NCI-H2081 (cell line): ENCODE measurements at regions not wholly inside any gene's neighbourhood (a gene's known extent, or its start where the extent isn't known, plus 50 kb on each side); places are given as distances from the start of the nearest gene placed in this dataset.
"Not testable (repeated sequence)": the region's sequence is repeated elsewhere in the genome, so short reads cannot be mapped to it uniquely, and the experiment has no call there.

ENCODE experiments used
- DNase-seq, 2 experiments: peaks; one replicate each; lab custom pipeline; 2025; lab: John Stamatoyannopoulos, UW

DNA sequence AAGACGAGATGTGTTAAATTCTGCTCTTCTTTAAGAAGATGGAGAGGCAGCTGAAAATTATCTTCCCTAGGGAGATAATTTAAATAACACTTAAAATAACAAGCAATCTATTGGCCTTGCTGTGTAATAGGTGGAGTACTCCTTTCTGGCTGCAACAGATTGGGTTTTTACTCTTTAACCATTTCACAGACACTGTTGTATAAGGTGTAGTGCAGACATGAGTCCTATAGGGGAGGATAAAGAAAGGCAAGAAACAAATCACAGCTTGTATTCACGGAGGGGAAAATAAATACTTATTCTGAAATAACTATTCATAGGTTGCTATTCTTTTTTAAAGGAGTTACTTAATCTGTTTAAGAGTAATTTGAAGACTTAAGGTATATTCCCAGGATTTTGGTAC is 252.0 kb downstream of the ZPLD1 start:
- DNase-seq, result no peak

DNA sequence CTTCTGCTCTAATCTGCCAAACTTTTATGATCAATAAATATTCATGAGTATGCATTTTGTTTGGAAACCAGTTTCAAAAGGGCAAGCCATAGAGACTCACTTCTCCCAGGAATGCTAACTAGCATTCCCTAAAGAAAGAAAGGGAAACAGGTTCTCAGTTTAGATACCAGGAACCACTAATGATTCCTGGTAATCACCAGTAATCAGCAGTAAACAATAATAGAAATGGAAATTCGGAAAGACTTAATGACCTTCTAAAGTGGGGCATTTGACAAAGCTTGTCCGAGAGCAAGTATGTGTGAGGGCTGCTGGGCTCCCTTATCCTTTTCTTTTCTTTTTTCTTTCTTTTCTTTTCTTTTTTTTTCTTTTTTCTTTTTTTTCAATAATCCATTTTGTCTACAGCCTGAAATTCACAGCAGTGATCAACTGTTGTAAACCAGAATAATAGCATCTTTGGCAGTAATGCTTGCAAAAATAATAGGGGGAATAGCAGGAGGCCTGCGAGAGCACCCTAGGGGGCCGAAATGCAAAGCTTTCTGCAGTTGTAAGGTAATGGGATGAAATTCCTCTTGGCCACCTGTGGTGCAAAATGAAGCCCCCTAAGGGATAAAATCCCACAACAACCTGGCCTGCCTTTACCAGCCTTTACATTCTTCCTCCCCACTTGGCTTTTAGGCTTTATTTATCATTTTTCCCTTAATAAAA is 253.2 kb downstream of the ZPLD1 start:
- DNase-seq, result peak; percentile 7 to 71

DNA sequence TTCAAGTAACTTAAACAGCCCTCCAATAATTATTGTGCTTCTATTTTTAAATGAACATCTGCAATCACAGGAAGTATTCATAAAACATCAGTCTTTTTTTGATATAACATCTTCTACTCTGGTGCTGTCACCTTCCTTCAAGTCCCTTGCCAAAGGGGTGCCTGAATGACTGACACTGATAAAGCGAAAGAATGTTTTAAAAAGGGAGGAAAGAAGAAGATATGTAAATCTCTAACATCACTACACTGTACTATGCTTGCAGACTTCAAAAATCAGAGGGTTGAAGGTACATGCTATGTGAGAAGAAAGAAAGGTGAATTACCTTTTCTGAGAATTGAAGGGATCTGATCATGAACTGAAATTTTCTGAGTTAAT is 253.7 kb downstream of the ZPLD1 start:
- DNase-seq, result no peak

DNA sequence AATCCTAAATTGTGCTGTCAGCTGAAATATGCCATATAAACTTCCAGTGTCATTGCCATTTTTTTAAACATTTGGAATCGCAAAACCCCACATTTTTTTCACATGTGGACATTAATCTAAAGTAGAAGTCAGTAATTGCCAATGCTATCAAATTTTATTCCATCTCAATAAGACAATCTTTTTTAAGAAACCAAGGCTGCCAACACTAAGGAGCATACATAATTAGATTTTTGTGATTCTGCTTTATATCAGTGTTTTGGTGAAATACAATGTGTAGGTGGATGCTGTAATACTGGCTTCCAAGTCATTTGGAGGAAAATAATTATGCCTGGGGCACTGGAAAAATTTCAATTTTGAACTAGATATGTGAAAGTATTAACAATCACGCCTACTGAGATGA is 256.7 kb downstream of the ZPLD1 start:
- no peak for DNase-seq

DNA sequence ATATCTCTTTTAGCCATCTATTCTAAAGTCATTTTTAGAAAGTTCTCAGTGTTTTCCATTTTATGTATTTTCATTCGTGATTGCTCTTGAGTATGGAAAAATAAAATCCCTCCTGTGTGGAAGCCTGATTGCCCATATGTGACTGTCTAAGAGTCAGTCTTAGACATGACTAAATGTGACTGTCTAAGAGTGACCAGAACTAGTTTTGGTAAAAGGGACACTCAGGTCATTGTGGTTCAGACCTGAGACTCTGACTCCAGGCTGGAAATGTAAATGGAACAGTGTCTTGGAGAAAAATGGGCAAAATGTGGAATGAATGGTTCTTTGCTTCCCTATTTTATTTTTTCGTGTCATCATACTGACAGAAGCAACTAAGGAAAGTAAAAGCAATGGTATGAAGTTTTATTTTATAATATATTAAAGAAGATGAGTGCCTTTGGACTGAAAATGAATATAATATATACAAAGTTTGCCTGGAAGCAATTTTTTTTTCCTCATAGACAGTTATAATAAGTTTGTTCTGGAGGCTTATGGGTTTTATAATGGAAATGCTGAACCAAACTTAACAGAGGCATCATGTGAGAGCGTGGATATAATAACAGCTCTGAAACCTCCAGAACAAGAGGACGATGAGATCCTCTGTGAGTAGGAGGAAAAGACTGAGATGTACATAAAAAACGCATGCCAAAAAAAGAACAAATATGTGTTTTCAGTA is 264.4 kb downstream of the ZPLD1 start:
- DNase-seq, result no peak

DNA sequence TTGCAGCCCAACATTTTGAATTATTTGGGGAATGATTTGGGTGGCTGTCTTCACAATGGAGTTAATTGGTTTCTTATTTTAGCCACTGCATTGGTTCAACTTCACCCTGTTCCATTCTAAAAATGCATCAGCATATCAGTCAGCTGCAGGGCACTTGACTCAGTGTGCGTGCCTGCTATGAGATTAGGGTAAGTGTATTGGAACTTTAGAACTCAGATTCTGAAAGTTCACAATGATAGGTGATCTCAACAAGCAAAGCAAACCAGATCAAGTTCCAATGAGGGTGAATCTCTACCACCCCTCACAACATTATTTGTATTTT is 265.0 kb downstream of the ZPLD1 start:
- DNase-seq, result no peak

DNA sequence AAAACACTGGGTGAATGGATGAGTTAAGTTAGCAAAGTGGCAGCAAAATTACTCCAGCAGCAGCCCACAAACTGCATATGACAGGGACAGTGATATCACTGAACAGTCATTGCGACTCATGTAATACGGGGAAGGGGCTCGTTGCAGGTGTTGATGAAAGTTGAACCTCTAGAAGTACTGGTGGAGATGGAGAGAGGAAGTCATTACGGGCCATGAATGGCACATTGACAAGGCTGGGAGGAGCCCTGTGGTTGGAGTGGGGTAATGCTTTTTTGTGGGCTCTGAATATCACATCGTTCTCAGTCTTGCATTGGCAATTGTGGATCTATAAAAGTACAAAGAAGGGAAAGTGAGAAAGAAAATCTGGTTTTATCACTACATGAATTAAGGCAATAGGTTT is 278.1 kb downstream of the ZPLD1 start:
- DNase-seq, result no peak

DNA sequence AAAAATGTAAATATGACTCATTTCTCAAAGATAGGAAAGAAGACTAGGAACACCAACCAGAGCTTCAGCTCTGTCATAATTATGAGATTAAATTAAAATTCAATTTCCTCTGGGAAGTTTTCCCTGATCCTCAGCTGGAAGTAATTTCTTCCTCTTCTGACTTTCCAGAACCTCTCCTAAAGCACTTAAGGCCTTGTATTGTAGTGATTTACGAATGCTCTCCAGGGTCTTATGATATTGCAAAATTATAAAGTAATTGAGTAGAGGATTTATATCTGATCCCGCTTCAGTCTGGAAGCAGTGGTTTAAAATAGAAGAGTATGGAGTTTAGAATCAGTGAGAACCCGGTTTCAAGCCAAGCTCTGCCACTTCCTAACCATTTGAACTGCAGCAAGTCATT is 279.8 kb downstream of the ZPLD1 start:
- no peak for DNase-seq

DNA sequence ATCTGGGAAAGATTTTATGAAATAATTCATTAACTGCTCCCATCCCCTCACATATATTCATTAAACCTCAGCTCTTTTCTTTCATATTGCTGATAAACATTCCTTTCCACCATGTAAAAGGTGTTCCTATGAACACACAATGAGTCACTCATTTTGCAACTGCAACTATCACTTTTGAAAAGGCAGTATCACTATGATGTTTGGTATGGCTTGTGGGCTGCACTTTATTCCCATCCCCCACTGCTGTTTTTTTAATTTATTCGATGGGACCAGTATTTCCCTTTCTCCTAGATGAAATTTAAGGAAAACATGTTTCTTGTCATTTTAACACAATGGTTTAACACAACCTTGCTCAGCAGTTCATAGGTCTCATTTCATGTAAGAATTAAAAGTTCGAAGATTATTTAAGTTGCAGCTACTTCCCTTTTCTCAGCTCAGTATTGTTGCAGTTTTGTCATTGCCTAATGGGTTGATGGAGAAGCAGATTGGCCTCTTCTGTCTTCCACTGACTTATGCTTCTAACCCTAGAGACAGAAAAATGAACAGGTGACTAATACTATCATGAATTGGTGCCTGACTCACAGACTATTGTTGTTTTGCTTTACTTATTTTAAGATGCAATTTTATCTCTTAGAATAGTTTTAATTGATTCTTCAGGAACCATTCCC is 280.3 kb downstream of the ZPLD1 start:
- DNase-seq, result no peak

DNA sequence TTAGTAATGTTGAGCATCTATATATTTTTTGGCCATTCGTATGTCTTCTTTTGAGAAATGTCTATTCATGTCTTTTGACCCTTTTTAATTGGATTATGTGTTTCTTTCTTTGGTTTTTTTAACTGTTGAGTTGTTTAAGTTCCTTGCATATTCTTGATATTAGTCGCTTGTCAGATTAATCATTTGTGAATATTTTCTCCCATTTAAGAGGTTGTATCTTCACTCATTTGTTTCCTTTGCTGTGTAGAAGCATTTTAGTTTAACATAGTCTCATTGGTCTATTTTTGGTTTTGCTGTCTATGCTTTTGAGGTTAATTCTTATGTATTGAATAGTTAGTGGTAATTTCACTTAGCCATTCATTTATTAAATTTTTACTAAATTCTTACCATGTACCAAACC is 283.8 kb downstream of the ZPLD1 start:
- no peak for DNase-seq

DNA sequence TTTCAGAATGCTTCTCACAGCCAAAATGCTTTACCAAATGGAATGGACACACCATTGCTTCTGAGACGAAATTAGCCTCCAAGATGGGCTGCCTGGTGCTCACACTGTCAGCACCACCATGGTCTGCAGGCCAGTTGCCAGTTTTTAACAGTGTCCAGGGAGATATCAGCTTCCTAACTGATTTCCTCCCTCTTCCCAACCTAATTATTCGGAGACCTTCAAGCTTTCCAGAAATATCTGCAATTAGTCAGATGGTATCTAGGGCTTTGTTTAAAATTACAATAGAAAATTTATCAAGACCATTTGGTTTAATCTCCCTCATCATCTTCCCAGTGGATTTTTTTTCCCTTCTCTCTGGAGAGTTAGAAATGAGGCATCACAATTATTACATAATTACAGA is 287.5 kb downstream of the ZPLD1 start:
- DNase-seq, result no peak

DNA sequence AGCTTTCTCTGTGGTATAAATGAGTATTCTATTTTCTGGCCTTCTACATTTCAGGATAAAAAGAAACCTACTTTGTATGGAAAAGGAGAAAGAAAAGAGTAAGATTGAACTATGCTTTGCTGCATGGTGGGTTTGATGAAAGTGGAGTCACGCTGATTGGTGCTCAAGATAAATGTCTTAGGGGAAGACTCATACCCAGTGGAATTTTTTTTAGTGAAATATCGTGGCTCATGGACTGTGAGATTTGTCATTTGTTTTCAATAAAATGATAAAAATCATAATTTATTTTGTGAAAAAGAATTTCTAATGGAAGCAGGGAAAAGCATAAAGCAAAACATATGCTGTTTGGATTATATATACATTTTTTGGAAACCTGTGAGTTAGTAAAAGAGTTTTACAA is 292.5 kb downstream of the ZPLD1 start:
- DNase-seq, result no peak

DNA sequence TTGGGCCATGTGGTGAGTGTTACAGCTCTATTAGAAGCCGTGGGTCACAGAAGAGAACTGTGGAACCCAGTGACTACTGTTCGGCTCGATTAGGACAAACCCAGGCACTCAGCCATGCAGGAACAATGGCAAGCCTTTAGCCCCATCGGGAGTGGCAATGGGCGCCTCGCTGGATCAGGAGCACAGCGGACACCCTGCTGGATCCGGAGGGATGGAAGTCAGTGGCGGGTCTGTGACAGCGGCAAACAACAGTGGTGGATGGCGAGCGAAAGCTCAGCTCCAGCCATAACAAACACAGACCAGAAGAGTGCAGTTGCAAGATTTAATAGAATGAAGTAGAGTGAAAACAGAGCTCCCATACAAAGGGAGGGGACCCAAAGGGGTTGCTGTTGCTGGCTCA is 297.8 kb downstream of the ZPLD1 start:
- DNase-seq, result not testable (repeated sequence)

DNA sequence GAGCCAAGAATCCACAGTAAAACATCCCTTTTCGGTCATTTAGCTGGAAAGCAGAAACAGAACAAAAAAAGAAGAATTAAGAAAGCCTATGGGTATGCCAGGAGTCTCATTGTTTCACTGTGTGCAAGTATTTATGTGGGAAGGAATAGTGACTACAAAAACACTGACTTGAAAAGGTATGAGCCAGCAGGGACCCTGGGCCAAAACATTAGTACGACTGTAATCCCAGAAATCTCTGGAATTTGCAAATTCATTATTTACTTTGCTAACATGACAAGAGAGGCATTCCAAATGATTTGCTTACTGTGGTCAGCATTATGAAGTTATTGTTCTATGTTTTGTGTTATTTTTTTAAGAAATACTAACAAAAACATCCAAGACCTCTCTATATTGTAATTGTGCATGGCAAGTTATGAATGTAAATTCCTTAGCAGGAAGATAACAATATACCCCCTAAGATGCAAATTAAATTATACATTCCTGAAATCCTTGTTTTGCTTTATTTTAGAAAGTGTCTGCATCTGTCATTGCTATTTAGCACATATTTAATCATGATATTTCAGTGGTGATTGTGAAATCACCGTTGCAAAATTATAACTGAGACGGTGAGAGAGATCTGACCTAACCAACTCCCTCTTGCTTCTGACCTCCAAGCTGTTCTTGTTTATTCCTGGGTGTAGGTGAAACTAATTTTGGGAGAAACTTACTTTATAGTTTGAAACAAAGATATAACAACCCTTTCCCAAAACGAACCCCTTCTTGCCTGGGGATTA is 299.2 kb downstream of the ZPLD1 start:
- no peak for DNase-seq

DNA sequence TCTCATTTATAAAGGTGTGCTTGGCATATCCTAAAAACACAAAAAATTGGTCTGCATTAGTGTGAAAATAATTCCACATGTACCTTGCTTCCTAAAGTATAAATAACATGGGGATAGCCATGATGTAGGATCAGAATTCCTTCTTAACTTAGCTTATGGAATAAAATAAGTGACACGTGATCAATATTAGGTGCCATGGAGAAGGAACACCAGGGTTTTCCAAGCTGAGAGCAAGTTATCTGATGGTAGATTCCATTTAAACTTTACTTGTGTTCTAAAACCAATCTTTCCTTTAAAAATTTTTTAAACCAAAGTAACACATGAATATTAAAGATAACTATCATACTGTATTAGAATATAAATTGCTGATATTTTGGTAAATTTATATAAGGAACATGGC is 300.5 kb downstream of the ZPLD1 start:
- DNase-seq, result no peak

DNA sequence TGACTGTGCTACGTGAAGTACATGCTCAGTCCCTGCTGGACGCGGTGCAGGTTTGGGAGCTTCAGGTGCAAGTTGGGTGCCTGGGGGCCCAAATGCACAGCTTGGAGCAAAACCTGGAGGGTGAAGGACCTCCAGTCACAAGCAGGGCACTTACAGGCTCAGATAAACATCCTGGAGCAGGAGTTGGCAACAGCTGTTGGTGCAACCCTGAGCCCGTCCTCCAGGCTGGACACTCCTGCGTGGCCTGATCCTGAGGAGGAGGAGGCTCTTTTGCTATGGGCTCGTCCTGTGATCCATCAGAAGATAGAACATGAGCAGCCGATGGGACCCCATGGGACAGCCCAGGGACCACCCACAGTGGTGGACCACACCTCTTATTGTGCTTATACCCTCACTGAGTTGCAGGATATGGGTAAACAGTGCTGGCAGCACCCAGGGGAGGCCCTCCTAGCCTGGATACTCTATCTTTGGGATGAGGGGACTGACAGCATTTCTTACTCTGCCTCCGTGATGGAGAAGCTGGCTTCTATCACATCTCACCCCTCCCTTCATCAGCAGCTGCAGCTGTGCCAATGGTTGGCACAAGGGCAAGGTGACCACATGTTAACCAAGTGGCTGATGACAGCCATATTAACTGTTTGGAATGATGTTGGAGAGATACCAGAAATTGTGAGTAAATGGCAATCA is 301.6 kb downstream of the ZPLD1 start:
- DNase-seq, result no peak

DNA sequence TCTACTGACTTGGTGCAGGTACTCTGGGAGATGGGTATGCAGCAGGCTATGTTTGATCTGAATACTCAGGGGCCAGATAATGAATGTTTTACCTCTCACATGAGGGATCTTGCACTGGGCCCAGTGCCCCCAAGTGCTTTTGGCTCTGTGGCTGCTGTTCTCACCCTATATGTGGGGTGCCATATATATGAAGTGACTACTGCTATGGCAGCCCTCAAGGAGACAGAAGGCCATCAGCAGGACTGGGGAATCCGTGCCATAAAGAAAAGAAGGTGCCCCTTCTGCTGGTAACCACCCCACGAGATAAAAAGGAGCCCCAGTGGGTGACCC is 302.1 kb downstream of the ZPLD1 start:
- no peak for DNase-seq

DNA sequence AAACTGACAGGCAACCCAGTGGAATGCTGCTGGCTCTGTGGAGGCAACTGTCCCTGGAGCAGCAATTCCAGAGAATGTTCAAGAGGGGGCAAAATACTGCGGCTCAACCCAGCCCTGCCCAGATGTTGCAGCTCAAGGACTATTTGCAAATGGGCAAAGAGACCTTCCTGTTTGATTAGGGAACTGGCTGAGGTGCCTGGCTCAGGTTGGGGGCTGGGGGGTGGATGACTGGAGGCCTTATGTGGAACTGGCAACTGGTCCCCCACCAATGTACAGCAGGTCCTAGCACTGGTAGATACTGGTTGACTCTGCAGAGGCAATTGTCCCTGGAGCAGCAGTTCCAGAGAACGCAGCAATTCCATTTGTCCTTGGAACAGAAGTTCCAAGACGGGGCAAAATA is 302.5 kb downstream of the ZPLD1 start:
- DNase-seq, result no peak

DNA sequence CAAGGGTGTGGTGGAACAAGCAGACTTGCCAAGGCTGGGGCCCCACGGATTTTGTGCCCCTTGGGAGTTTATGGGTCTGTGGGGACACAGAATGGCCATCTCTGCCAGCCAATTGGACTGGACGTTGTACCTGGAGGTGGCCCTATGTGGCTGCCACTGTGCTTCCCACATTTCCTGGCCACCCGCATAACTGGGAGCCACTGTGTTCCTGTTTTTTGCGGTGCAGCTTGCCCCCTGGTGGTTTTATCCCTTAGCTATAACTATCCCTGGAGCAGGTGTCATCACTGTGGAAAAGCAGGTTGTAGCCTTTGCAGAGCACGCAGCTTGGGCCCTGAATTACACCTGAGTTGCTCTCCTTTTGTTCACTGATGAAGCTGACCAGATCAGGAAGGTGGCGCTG is 306.3 kb downstream of the ZPLD1 start:
- DNase-seq, result no peak

DNA sequence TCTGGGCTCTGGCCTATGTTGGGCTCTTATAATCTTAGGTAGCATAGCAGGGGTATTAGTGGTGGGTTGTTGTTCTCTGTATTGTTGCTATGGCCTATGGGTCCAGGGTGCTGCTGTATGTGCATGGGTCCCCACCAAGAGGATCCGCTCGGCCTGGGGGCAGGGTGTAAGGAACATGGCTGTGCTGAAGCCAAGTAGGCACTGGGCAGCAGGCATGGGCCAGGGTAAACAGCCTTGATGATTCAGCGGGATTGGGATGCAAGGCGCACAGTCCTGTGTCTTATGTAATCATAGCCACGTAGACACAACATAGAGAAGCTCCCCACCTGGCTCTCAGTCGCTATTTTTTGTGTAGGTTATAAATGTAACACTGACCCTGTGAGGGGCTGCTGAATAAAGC is 306.9 kb downstream of the ZPLD1 start:
- no peak for DNase-seq

DNA sequence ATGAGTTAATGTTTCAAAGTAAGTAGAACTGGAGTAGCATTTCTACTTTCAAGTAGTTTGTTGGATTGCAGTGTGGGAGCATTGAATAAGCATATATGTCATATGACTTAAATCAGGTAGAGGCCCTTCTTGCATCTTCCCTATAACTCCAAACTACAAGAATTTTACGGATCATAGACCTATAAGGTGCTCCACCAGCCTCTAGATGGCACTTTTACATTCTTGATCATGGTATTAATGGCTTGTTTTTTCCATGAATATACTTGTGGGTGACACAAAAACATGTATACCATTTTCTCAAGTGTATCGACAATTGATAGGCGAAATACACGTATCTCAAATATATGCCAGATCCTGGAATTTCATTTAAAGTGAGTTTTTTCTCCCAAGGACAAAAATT is 311.1 kb downstream of the ZPLD1 start:
- peak in 1 of 2 experiments; percentile 39 for DNase-seq

DNA sequence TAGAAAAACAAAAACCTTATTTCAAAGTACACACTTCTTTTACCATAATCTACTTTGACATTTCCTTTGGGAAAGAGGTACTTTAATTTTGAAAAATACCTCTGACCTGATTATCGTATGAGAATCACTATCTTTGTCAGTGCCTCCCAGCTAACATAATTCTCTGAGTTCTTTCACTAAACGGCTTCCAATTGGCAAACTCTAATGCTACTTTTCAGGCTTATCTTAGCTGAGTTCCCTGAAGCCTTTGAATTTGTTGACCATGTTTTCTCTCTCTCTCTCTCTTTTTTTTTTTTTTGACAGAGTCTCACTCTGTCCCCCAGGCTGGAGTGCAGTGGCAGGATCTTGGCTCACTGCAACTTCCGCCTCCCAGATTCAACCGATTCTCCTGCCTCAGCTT is 312.8 kb downstream of the ZPLD1 start:
- no peak for DNase-seq
